Stomach smooth muscle (tissue), 2 donors: ENCODE measurements at regions not wholly inside any gene's neighbourhood (a gene's known extent, or its start where the extent isn't known, plus 50 kb on each side); places are given as distances from the start of the nearest gene placed in this dataset.

ENCODE experiments used
- H3K27ac ChIP-seq: one replicate; pipeline ENCODE4 v1.7.0; 2013; ENCODE audit warnings: mild to moderate bottlenecking, low read length, inconsistent platforms
- H3K27me3 ChIP-seq, 2 donors: one replicate each; pipeline ENCODE4 v1.7.0; 2013; ENCODE audit warnings: low read length in 2 of 2; ENCODE audit not compliant: insufficient read depth in 2 of 2, control insufficient read depth in 1 of 2
- H3K36me3 ChIP-seq, 2 donors: one replicate each; pipeline ENCODE4 v1.7.0; 2013; ENCODE audit warnings: low read length in 2 of 2; ENCODE audit not compliant: control insufficient read depth in 2 of 2, insufficient read depth in 2 of 2
- H3K4me1 ChIP-seq: one replicate; pipeline ENCODE4 v1.7.0; 2013; ENCODE audit warnings: low read length; ENCODE audit not compliant: control insufficient read depth, insufficient read depth
- H3K4me3 ChIP-seq, 2 donors: one replicate each; pipeline ENCODE4 v1.7.0; 2013; ENCODE audit warnings: low read length in 2 of 2
- H3K9ac ChIP-seq, 2 donors: one replicate each; pipeline ENCODE4 v1.7.0; 2013; ENCODE audit warnings: low read length in 2 of 2, mild to moderate bottlenecking in 1 of 2
- H3K9me3 ChIP-seq, 2 donors: one replicate each; pipeline ENCODE4 v1.7.0; 2013; ENCODE audit warnings: low read length in 2 of 2; ENCODE audit not compliant: control insufficient read depth in 2 of 2
- donor health status: healthy.
- donor health status: Pancreatic carcinoma.

DNA sequence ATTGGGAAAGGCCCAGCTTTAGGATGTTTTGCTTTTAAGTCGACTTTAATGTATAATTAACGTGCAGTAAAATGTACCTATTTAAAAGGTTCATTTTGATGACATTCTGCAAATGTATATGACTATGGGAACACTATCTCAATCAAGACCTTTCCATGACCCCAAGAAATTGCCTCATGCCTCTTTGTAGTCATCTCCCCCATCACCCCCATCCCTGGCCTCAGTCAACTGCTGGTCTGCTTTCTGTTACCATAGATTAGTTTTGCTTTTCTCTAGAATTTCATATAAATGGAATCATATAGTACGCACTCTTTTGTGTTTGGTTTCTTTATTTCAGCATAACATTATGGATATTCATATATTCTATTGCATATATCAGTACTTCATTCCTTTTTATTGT is 80.7 kb upstream of the C9orf72 start:
- no peaks in the 10 kb centered on the region for H3K36me3 ChIP-seq
- no peak overlapping the region for H3K9ac ChIP-seq
- no peak overlapping the region for H3K4me3 ChIP-seq
- H3K4me1 ChIP-seq = no peaks in the 10 kb centered on the region
- no peaks in the 10 kb centered on the region for H3K27me3 ChIP-seq
- H3K9me3 ChIP-seq = no peaks in the 10 kb centered on the region
- H3K27ac ChIP-seq = no peak overlapping the region

DNA sequence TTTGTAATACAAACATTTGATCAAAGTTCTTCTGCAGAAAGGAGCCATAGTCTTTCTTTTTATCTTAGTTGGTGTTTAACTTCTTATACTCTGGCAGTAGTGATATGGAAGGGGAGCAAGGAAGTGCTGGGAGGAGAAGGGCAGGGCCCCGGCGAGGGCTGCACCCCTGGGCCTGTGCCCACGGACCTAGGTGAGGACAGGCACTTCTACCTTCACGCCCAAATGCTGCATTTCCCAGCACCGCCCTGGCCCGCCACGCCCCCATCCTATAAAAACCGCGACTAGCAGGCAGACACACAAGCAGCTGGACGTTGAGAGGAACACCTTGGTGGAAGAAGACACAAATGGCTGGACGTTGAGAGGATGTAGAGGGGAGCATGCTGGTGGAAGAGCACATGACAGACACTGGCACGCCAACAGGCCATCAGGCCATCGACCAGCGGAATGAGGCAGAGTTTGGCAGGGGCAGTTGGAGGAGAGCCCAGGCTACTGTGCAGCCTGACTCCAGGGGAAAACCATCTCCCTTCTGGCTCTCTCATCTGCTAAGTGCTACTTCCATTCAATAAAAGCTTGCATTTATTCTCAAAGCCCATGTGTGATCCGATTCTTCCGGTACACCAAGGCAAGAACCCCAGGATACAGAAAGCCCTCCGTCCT is 81.5 kb upstream of the C9orf72 start:
- Histone ChIP-seq H3K9ac (no peak overlapping the region), H3K9me3 (no peaks in the 10 kb centered on the region), H3K27ac (no peak overlapping the region), H3K4me3 (no peak overlapping the region), H3K36me3 (no peaks in the 10 kb centered on the region), H3K4me1 (no peaks in the 10 kb centered on the region), H3K27me3 (no peaks in the 10 kb centered on the region)

DNA sequence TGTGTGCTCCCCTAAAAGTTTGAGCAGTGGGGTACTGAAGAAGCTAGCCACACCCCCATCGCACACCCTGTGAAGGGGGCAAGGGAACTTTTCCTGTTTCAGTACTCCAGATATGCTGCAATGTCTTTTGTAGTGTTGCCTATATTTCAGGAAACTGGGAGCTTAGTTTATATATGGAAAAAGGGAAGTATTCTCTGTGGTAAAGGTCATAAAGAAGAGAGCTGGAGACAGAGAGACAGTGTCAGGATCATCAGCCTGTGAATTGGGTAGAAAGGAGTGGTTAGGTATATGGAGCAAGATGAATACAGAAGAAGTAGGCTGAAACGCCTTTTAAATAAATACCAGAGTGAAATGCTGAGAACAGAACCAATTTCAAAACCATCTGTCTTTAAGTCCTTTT is 82.2 kb upstream of the C9orf72 start:
- Histone ChIP-seq H3K4me3 (no peak overlapping the region), H3K4me1 (no peaks in the 10 kb centered on the region), H3K36me3 (no peaks in the 10 kb centered on the region), H3K9ac (no peak overlapping the region), H3K9me3 (no peaks in the 10 kb centered on the region), H3K27me3 (no peaks in the 10 kb centered on the region), H3K27ac (no peak overlapping the region)

GRCh38 chr9:27659001-27659400 is 85.7 kb upstream of the C9orf72 start:
- Histone ChIP-seq H3K27me3 (no peaks in the 10 kb centered on the region), H3K9ac (no peak overlapping the region), H3K9me3 (no peaks in the 10 kb centered on the region), H3K4me1 (no peaks in the 10 kb centered on the region), H3K27ac (no peak overlapping the region), H3K4me3 (no peak overlapping the region), H3K36me3 (no peaks in the 10 kb centered on the region)

- Histone ChIP-seq H3K36me3 (no peaks in the 10 kb centered on the region), H3K9me3 (no peaks in the 10 kb centered on the region), H3K27me3 (no peaks in the 10 kb centered on the region), H3K4me3 (no peak overlapping the region), H3K27ac (no peak overlapping the region), H3K4me1 (no peaks in the 10 kb centered on the region), H3K9ac (no peak overlapping the region)
These were observed 86.3 kb upstream of the C9orf72 start for GRCh38 chr9:27659571-27659970.

DNA sequence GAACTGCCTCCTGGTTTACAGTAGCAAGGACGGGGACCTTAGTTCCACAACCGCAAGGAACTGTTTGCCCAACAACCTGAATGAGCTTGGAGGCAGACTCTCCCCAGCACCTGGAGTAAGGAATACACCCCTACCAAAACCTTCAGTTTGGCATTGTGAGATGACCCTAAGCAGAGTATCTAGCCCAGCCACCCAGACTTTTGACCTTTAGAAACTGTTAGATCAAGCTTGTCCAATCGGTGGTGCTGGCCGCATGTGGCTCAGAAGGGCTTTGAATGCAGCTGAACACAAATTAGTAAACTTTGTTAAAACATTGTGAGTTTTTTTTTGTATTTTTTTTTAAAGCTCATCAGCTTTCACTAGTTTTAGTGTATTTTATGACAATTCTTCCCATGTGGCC is 86.9 kb upstream of the C9orf72 start:
- Histone ChIP-seq H3K9me3 (no peaks in the 10 kb centered on the region), H3K27me3 (no peaks in the 10 kb centered on the region), H3K36me3 (no peaks in the 10 kb centered on the region), H3K9ac (no peak overlapping the region), H3K4me3 (no peak overlapping the region), H3K4me1 (no peaks in the 10 kb centered on the region), H3K27ac (no peak overlapping the region)

DNA sequence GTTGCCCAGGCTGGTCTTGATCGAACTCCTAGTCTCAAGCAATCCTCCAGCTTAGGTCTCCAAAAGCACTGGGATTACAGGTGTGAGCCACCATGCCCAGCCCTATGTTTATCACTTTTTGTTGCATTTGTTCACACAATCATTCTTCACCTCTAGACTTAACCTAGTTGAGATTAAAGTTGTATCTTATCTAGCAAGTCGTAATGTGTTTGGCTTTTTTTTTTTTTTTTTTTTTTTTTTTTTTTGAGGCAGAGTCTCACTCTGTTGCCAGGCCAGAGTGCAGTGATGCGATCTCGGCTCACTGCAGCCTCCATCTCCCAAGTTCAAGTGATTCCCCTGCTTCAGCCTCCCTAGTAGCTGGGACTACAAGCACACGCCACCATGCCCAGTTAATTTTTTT is 90.2 kb upstream of the C9orf72 start:
- Histone ChIP-seq H3K9me3 (no peaks in the 10 kb centered on the region), H3K27me3 (no peaks in the 10 kb centered on the region), H3K4me1 (no peaks in the 10 kb centered on the region), H3K36me3 (no peaks in the 10 kb centered on the region), H3K4me3 (no peak overlapping the region), H3K27ac (no peak overlapping the region), H3K9ac (no peak overlapping the region)

DNA sequence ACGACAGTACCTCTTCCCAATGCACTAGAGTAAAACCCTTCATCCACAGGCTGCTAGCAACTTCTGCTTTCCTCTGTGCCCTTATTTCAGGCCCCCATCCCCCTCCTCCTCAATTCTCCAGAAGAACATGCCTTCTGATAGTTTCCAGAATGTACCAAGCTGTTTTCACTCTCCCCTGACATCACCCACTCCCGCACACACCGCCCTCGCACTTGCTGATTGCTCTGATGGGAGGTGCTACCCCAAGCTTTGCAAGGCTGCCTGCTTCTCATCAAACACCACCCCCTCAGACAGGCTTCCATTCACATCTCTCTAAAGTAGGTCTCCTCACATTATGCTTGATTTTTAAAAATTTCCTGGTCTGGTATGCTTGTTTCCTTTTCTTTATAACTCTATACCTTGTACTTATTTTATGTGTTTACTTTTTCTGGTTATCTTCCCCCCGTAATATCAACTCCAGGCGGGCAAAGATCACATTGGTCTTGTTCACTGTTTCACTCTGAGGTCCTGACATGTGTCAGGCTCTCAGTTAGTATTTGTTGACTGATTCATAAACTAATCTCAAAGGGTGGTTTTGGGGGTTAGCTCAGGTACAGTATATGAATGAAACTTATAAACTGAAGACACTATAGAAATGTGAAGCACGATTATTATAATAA is 91.0 kb upstream of the C9orf72 start:
- H3K4me1 ChIP-seq = no peaks in the 10 kb centered on the region
- H3K27me3 ChIP-seq = no peaks in the 10 kb centered on the region
- H3K36me3 ChIP-seq = no peaks in the 10 kb centered on the region
- H3K9me3 ChIP-seq = no peaks in the 10 kb centered on the region
- no peak overlapping the region for H3K4me3 ChIP-seq
- no peak overlapping the region for H3K27ac ChIP-seq
- H3K9ac ChIP-seq = no peak overlapping the region

DNA sequence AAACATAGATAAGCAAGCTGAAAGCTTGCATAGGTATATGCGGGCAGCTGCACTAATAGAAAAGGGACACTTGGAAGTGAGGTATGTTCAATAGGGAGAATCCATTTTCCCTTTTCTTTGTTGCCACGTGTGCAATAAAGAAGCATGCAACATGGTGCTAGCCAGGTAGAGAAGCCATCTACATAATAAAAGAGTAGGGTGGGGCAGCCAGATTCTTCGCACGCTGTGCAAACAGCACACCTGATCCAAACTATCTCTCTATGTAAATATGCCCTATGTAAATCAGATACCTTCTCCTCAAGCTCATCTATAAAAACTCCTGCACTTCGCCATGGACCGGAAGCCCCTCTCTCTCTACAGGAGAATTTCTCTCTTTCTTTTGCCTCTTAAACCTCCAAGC is 91.9 kb upstream of the C9orf72 start:
- Histone ChIP-seq H3K27ac (no peak overlapping the region), H3K4me1 (no peaks in the 10 kb centered on the region), H3K36me3 (no peaks in the 10 kb centered on the region), H3K9ac (no peak overlapping the region), H3K4me3 (no peak overlapping the region), H3K27me3 (no peaks in the 10 kb centered on the region), H3K9me3 (no peaks in the 10 kb centered on the region)

GRCh38 chr9:27668280-27668679 is 95.0 kb upstream of the C9orf72 start:
- Histone ChIP-seq H3K4me1 (no peaks in the 10 kb centered on the region), H3K9ac (no peak overlapping the region), H3K36me3 (no peaks in the 10 kb centered on the region), H3K27ac (no peak overlapping the region), H3K27me3 (no peaks in the 10 kb centered on the region), H3K9me3 (no peaks in the 10 kb centered on the region), H3K4me3 (no peak overlapping the region)

GRCh38 chr9:27671636-27672035 is 98.4 kb upstream of the C9orf72 start:
- Histone ChIP-seq H3K4me3 (no peak overlapping the region), H3K36me3 (no peaks in the 10 kb centered on the region), H3K4me1 (no peaks in the 10 kb centered on the region), H3K9me3 (no peaks in the 10 kb centered on the region), H3K9ac (no peak overlapping the region), H3K27me3 (no peaks in the 10 kb centered on the region), H3K27ac (no peak overlapping the region)
